Endothelial cell of umbilical vein (primary cell): ENCODE measurements at regions not wholly inside any gene's neighbourhood (a gene's known extent, or its start where the extent isn't known, plus 50 kb on each side); places are given as distances from the start of the nearest gene placed in this dataset.

Source experiments
- BruUV-seq: library from RNA; stranded (reverse); fragments of 400-500 nt; replicated peaks from 2 replicates; lab custom pipeline; 2021; lab: Mats Ljungman, UMichigan
- CTCF ChIA-PET: fragments of 300-600, 350-600 bp; sonication (Branson Sonifier 250); formaldehyde crosslinking; loops from one replicate; lab custom pipeline; 2021; ENCODE audit warnings: antibody characterized with exemption, inconsistent platforms; lab: Charles Lee
- POLR2A ChIA-PET: fragments of 300-600, 350-600 bp; sonication (Branson Sonifier 250); formaldehyde crosslinking; loops from one replicate; lab custom pipeline; 2021; ENCODE audit warnings: antibody characterized with exemption, inconsistent platforms; lab: Charles Lee
- DNase-seq: peaks from one replicate; pipeline ENCODE4 v3.0.0-alpha.2; 2011; ENCODE audit warnings: low read depth, low spot score
- FAIRE-seq: peaks from 2 replicates; lab custom pipeline; 2011; peaks lifted over from hg19 to GRCh38; lab: Jason Lieb, UNC
- H2AFZ ChIP-seq: 2 replicates; pipeline ENCODE4 v1.6.0; 2012; ENCODE audit warnings: low read depth, low read length, control low read depth, inconsistent platforms
- H3K27ac ChIP-seq: 2 replicates; pipeline ENCODE4 v1.5.1; 2011; ENCODE audit warnings: low read depth, mild to moderate bottlenecking, control low read depth, low read length, moderate library complexity; ENCODE audit not compliant: insufficient read depth
- H3K27me3 ChIP-seq, 2 experiments: 2 replicates each; pipeline versions ENCODE4 v1.6.0 to v1.6.1; 2011; ENCODE audit warnings: low read length in 2 of 2, mixed read lengths in 1 of 2; ENCODE audit not compliant: control insufficient read depth in 2 of 2, insufficient read depth in 2 of 2
- H3K36me3 ChIP-seq, 2 experiments: 2 replicates in 1 of 2; 3 replicates in 1 of 2; pipeline ENCODE4 v1.5.1; 2011; ENCODE audit warnings: low read length in 2 of 2, mild to moderate bottlenecking in 1 of 2, moderate library complexity in 1 of 2; ENCODE audit not compliant: control insufficient read depth in 2 of 2, insufficient read depth in 2 of 2; ENCODE audit errors: extremely low read depth in 1 of 2
- H3K4me1 ChIP-seq: 3 replicates; pipeline ENCODE4 v1.5.1; 2011; ENCODE audit warnings: mild to moderate bottlenecking, low read length; ENCODE audit not compliant: control insufficient read depth, insufficient read depth; ENCODE audit errors: extremely low read depth
- H3K4me2 ChIP-seq: 2 replicates; pipeline ENCODE4 v1.6.1; 2011; ENCODE audit warnings: low read length, control low read depth, mixed read lengths; ENCODE audit not compliant: insufficient read depth
- H3K4me3 ChIP-seq, 3 experiments: fragments of 200-600 bp in 1 of 3; sonication (generic), shearing (Covaris generic) in 1 of 3; replicated peaks in 1 of 3; 2 replicates each; pipeline ENCODE4 v1.5.1; 2011 to 2016; ENCODE audit warnings: control low read depth in 3 of 3, low read length in 3 of 3, mild to moderate bottlenecking in 2 of 3, inconsistent platforms in 1 of 3, low read depth in 1 of 3, moderate library complexity in 1 of 3; ENCODE audit not compliant: insufficient read depth in 1 of 3
- H3K79me2 ChIP-seq: 2 replicates; pipeline ENCODE4 v1.6.0; 2012; ENCODE audit warnings: low read length, inconsistent platforms; ENCODE audit not compliant: control insufficient read depth, insufficient read depth
- H3K9ac ChIP-seq: replicated peaks from 2 replicates; pipeline ENCODE3; 2011; ENCODE audit warnings: low read length, control low read depth; ENCODE audit not compliant: insufficient read depth; ENCODE audit errors: extremely low read depth
- H3K9me1 ChIP-seq: replicated peaks from 3 replicates; pipeline ENCODE4 v1.6.0; 2011; ENCODE audit warnings: mild to moderate bottlenecking, low read length; ENCODE audit not compliant: control insufficient read depth, insufficient read depth; ENCODE audit errors: extremely low read depth
- H3K9me3 ChIP-seq: replicated peaks from 2 replicates; pipeline ENCODE4 v1.5.1; 2012; ENCODE audit warnings: low read length, inconsistent platforms; ENCODE audit not compliant: control insufficient read depth, insufficient read depth
- H4K20me1 ChIP-seq: replicated peaks from 2 replicates; pipeline ENCODE3; 2011; ENCODE audit warnings: mild to moderate bottlenecking, low read length; ENCODE audit not compliant: control insufficient read depth, insufficient read depth; ENCODE audit errors: extremely low read depth
- CTCF ChIP-seq, 2 donors: IDR thresholded peaks; 1 replicate in 1 of 2; 2 replicates in 1 of 2; pipeline ENCODE4 v1.5.1; 2011; ENCODE audit warnings: low read length in 2 of 2, mild to moderate bottlenecking in 2 of 2, moderate library complexity in 2 of 2, control low read depth in 1 of 2, inconsistent platforms in 1 of 2, low read depth in 1 of 2; ENCODE audit not compliant: insufficient read depth in 1 of 2; ENCODE audit errors: extremely low read depth in 1 of 2
- EZH2 ChIP-seq: IDR thresholded peaks from 2 replicates; pipeline ENCODE4 v1.6.1; 2012; ENCODE audit warnings: borderline replicate concordance, low read depth, mild to moderate bottlenecking, moderate library complexity, low read length, inconsistent platforms; ENCODE audit not compliant: severe bottlenecking
- FOS ChIP-seq: IDR thresholded peaks from 2 replicates; pipeline ENCODE4 v1.6.1; 2011; ENCODE audit warnings: mild to moderate bottlenecking, low read length, moderate library complexity, borderline replicate concordance; ENCODE audit not compliant: insufficient read depth
- GATA2 ChIP-seq: IDR thresholded peaks from 2 replicates; pipeline ENCODE4 v1.7.0; 2011; ENCODE audit warnings: low read depth, mild to moderate bottlenecking, moderate library complexity, mixed read lengths, low read length; ENCODE audit not compliant: insufficient read length, insufficient read depth
- JUN ChIP-seq: IDR thresholded peaks from 2 replicates; pipeline ENCODE4 v1.6.1; 2011; ENCODE audit warnings: borderline replicate concordance, low read depth; ENCODE audit not compliant: insufficient read length, insufficient read depth
- MYC ChIP-seq: IDR thresholded peaks from one replicate; pipeline ENCODE4 v1.6.1; 2011; ENCODE audit warnings: mild to moderate bottlenecking, low read depth, low read length
- POLR2A ChIP-seq: IDR thresholded peaks from 2 replicates; pipeline ENCODE4 v1.6.1; 2012; ENCODE audit warnings: low read depth, mild to moderate bottlenecking, control low read depth, low read length
- POLR2AphosphoS5 ChIP-seq: IDR thresholded peaks from 2 replicates; pipeline ENCODE4 v1.6.1; 2012; ENCODE audit warnings: low read depth, mild to moderate bottlenecking, control low read depth, low read length, moderate library complexity; ENCODE audit not compliant: insufficient read depth
- dilution Hi-C: fragments of 300-500 bp; cut with MboI; formaldehyde crosslinking; loops from one replicate; pipeline ENCODE4 v1.15.0; 2019; ENCODE audit warnings: low sequenced_read_pairs; ENCODE audit not compliant: extremely low pct_ligation_motif_present
- intact Hi-C: fragments of 100-400 bp; cut with micrococcal nuclease; formaldehyde crosslinking; loops from one replicate; pipeline ENCODE4 v1.10.0; 2022
- TF ChIP-seq, protein P1 (sequence below): IDR thresholded peaks from 2 replicates; pipeline ENCODE4 v1.6.1; 2011; ENCODE audit not compliant: insufficient read depth, insufficient read length

DNA sequence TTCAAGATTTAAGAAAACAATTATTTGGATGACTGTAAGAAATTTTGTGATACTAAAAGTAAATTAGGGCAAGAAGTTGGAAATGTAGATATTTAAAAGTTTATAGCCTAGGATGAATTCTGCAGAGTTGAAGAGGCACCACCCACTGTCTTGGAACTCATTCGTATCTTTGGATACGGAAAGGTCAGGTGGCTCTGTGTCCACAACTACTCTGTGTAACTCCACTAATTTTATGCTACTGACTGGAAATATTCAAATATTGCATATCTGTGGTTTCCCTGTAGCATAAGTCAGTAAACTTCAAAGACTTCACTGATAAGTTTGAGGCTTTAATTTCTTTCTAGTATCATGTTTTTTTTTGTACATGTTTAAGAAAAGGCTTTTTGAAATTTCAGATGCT lies 156.9 kb upstream of the RPRM start:
- BruUV-seq, result no TSS peak
- POLR2A ChIA-PET, result no interaction called here
- H4K20me1 ChIP-seq, result no peaks in the 10 kb centered on the region
- no peak overlapping the region for H3K9ac ChIP-seq
- H2AFZ ChIP-seq, result no peak overlapping the region
- intact Hi-C loops, result no loop called here
- no peaks in the 10 kb centered on the region for H3K9me1 ChIP-seq
- no peak overlapping the region for H3K4me2 ChIP-seq
- no peaks in the 10 kb centered on the region for H3K27me3 ChIP-seq
- CTCF ChIA-PET, result no interaction called here
- H3K4me1 ChIP-seq, result no peaks in the 10 kb centered on the region
- H3K27ac ChIP-seq, result no peak overlapping the region
- DNase-seq, result no peak
- TF ChIP-seq GATA2, result no peak
- TF ChIP-seq FOS, result no peak
- no peak for TF ChIP-seq EZH2
- no peak for TF ChIP-seq CTCF (IDR thresholded peaks at IDR 0.05; ENCODE audit: extremely low read depth in 1 of 2, insufficient read depth in 1 of 2, low read depth in 1 of 2, low read length in 2 of 2)
- TF ChIP-seq MYC, result no peak
- no peak for TF ChIP-seq JUN
- TF ChIP-seq POLR2AphosphoS5, result no peak
- TF ChIP-seq POLR2A, result no peak
- TF ChIP-seq, protein P1, sequence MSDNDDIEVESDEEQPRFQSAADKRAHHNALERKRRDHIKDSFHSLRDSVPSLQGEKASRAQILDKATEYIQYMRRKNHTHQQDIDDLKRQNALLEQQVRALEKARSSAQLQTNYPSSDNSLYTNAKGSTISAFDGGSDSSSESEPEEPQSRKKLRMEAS, result no peak
- H3K79me2 ChIP-seq, result no peaks in the 10 kb centered on the region
- dilution Hi-C loops, result no loop called here
- H3K4me3 ChIP-seq, result no peak overlapping the region
- no peaks in the 10 kb centered on the region for H3K9me3 ChIP-seq
- FAIRE-seq, result no peak
- no peaks in the 10 kb centered on the region for H3K36me3 ChIP-seq
